ENCODE measurements at regions not wholly inside any gene's neighbourhood (a gene's known extent, or its start where the extent isn't known, plus 50 kb on each side); places are given as distances from the start of the nearest gene placed in this dataset.
A peak's percentile ranks its signal among the peaks of the same experiment; 100 is the strongest.

- 21% methylated on average over 3 of the region's 3 CpGs for WGBS (ENCODE audit: low lambda C conversion rate)
- no peaks in the 10 kb centered on the region for H3K79me2 ChIP-seq (ENCODE audit: insufficient read depth, low read length)
- no peaks in the 10 kb centered on the region for H3K9me3 ChIP-seq (ENCODE audit: low read length)
- no peaks in the 10 kb centered on the region for H3K4me1 ChIP-seq (ENCODE audit: insufficient read depth, low read length)
- FAIRE-seq (no peak), ATAC-seq (no peak), DNase-seq (ENCODE audit: low spot score) (no peak)
- H3K4me3 ChIP-seq (replicated peaks in 1 of 3; ENCODE audit: insufficient read depth in 1 of 3, low read depth in 2 of 3, low read length in 3 of 3), result no peak overlapping the region
- ChIA-PET POLR2A (no interaction called here), CTCF (ENCODE audit: low intra/inter-chr PET ratio, low total read pairs) (no interaction called here)
- no peak overlapping the region for H3K9ac ChIP-seq (ENCODE audit: insufficient read depth, low read depth, low read length)
- no peak overlapping the region for H3K27ac ChIP-seq (ENCODE audit: extremely low read length, insufficient read depth, low read length)
- BruUV-seq (replicated peaks), result no TSS peak
- in situ Hi-C loops (cut with HindIII; ENCODE audit: extremely low pct_ligation_motif_present, low pct_unique_long_range_greater_than_20kb), result no loop called here
- H2AFZ ChIP-seq (ENCODE audit: low read length), result no peak overlapping the region
- intact Hi-C loops (cut with micrococcal nuclease; ENCODE audit: unreplicated experiment), result no loop called here
- H4K20me1 ChIP-seq (ENCODE audit: insufficient read depth, low read length), result no peaks in the 10 kb centered on the region
- no peak overlapping the region for H3K4me2 ChIP-seq (ENCODE audit: low read depth, low read length)
- H3K27me3 ChIP-seq (ENCODE audit: control insufficient read depth in 1 of 2, insufficient read depth in 2 of 2, low read length in 2 of 2), result peaks cover 0 to 32% of the 10 kb centered on the region in 2 experiments; a peak in 3 of 5 replicates
- H3K36me3 ChIP-seq (replicated peaks in 1 of 2; ENCODE audit: control insufficient read depth in 1 of 2, insufficient read depth in 2 of 2, low read length in 2 of 2), result no peaks in the 10 kb centered on the region
- TF ChIP-seq ZNF329 (CRISPR knock-in tag; IDR thresholded peaks at IDR 0.05; ENCODE audit: low read depth), result no peak
- no peak for TF ChIP-seq ARNT (IDR thresholded peaks at IDR 0.05)
- no peak for TF ChIP-seq SP140L (CRISPR knock-in tag; IDR thresholded peaks at IDR 0.05; ENCODE audit: borderline replicate concordance)
- TF ChIP-seq GTF2F1 (IDR thresholded peaks at IDR 0.05; ENCODE audit: low read length), result no peak
- TF ChIP-seq CEBPB (IDR thresholded peaks at IDR 0.05; ENCODE audit: borderline replicate concordance, low read depth, low read length), result peak; percentile 15; the same call in 1 of the 2 replicates
- TF ChIP-seq CAMTA2 (CRISPR knock-in tag; IDR thresholded peaks at IDR 0.05; ENCODE audit: borderline replicate concordance), result no peak
- TF ChIP-seq ZFP36 (IDR thresholded peaks at IDR 0.05; ENCODE audit: borderline replicate concordance, low read depth, low read length, partially characterized antibody), result no peak
Observed at GRCh38 chr2:219916726-219917440, 289.5 kb downstream of the SLC4A3 start.

- Histone ChIP-seq H3K79me2 (ENCODE audit: insufficient read depth, low read length) (no peaks in the 10 kb centered on the region), H3K4me1 (ENCODE audit: insufficient read depth, low read length) (no peaks in the 10 kb centered on the region), H3K4me2 (ENCODE audit: low read depth, low read length) (no peak overlapping the region), H3K4me3 (replicated peaks in 1 of 3; ENCODE audit: insufficient read depth in 1 of 3, low read depth in 2 of 3, low read length in 3 of 3) (no peak overlapping the region), H3K9ac (ENCODE audit: insufficient read depth, low read depth, low read length) (no peak overlapping the region), H3K36me3 (replicated peaks in 1 of 2; ENCODE audit: control insufficient read depth in 1 of 2, insufficient read depth in 2 of 2, low read length in 2 of 2) (no peaks in the 10 kb centered on the region), H3K27ac (ENCODE audit: extremely low read length, insufficient read depth, low read length) (no peak overlapping the region), H3K27me3 (ENCODE audit: control insufficient read depth in 1 of 2, insufficient read depth in 2 of 2, low read length in 2 of 2) (peaks cover 0 to 24% of the 10 kb centered on the region in 2 experiments; a peak in 2 of 5 replicates), H3K9me3 (ENCODE audit: low read length) (no peaks in the 10 kb centered on the region), H4K20me1 (ENCODE audit: insufficient read depth, low read length) (no peaks in the 10 kb centered on the region), H2AFZ (ENCODE audit: low read length) (no peak overlapping the region)
- POLR2A ChIA-PET, result no interaction called here
- in situ Hi-C loops (cut with HindIII; ENCODE audit: extremely low pct_ligation_motif_present, low pct_unique_long_range_greater_than_20kb), result no loop called here
- no TSS peak for BruUV-seq (replicated peaks)
- CTCF ChIA-PET (ENCODE audit: low intra/inter-chr PET ratio, low total read pairs), result no interaction called here
- FAIRE-seq (no peak), ATAC-seq (no peak), DNase-seq (ENCODE audit: low spot score) (no peak)
- intact Hi-C loops (cut with micrococcal nuclease; ENCODE audit: unreplicated experiment), result no loop called here
- WGBS (ENCODE audit: low lambda C conversion rate), result 2% methylated on average over 3 of the region's 3 CpGs
- TF ChIP-seq ZNF33A (CRISPR knock-in tag; IDR thresholded peaks at IDR 0.05; ENCODE audit: borderline replicate concordance) (no peak), RBAK (CRISPR knock-in tag; IDR thresholded peaks at IDR 0.05) (no peak), GATAD2A (CRISPR knock-in tag; IDR thresholded peaks at IDR 0.05) (no peak), GTF3A (CRISPR knock-in tag; conservative IDR thresholded peaks at IDR 0.05) (no peak), SSRP1 (CRISPR knock-in tag; IDR thresholded peaks at IDR 0.05) (no peak), RERE (CRISPR knock-in tag; IDR thresholded peaks at IDR 0.05; ENCODE audit: low read depth) (no peak), SAP130 (CRISPR knock-in tag; IDR thresholded peaks at IDR 0.05; ENCODE audit: low read depth) (no peak)
Observed at GRCh38 chr2:219918254-219918653, 290.8 kb downstream of the SLC4A3 start.
